ENCODE measurements at regions not wholly inside any gene's neighbourhood (a gene's known extent, or its start where the extent isn't known, plus 50 kb on each side); places are given as distances from the start of the nearest gene placed in this dataset.

DNA sequence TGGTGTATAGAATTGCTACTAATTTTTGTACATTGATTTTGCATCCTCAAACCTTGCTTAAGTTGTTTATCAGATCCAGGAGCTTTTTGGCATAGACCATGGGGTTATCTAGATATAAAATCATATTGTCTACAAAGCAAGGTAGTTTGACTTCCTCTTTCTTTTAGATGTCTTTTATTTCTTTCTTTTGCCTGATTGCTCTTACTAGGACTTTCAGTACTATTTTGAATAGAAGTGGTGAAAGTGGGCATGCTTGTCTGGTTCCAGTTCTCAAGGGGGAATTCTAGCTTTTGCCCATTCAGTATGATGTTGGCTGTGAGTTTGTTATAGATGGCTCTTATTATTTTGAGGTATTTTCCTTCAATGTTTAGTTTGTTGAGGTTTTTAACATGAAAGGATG is 187.9 kb upstream of the LCORL start:
- no peak for TF ChIP-seq CTCF (conservative IDR thresholded peaks at IDR 0.05)
- Mint-ChIP-seq H3K27me3 (ENCODE audit: low read depth) (peaks cover 13% of the 10 kb centered on the region), H3K4me1 (no peaks in the 10 kb centered on the region), H3K27ac (no peak overlapping the region), H3K9me3 (no peaks in the 10 kb centered on the region; a peak in 1 of 5 replicates), H3K36me3 (ENCODE audit: insufficient read depth in 1 of 3, low read depth in 3 of 3) (no peaks in the 10 kb centered on the region; a peak in 1 of 7 replicates), H3K4me3 (no peak overlapping the region)
- H4K5ac ChIP-seq (ENCODE audit: insufficient read length, low read depth, low read length): no peak overlapping the region
- H3T11ph ChIP-seq (ENCODE audit: low read length): no peak overlapping the region
- H3K79me2 ChIP-seq (ENCODE audit: insufficient read depth, low read length): no peaks in the 10 kb centered on the region
- no peak for DNase-seq
- no peak overlapping the region for H2BK20ac ChIP-seq (ENCODE audit: low read depth, low read length, poor library complexity, severe bottlenecking)
- no peaks in the 10 kb centered on the region for H3K9me3 ChIP-seq (ENCODE audit: control insufficient read depth, low read depth, low read length)
- no peaks in the 10 kb centered on the region for H3K4me1 ChIP-seq (ENCODE audit: insufficient read depth, low read length)
- no peak overlapping the region for H3K4ac ChIP-seq (ENCODE audit: low read depth, low read length)
- no peak overlapping the region for H3K9ac ChIP-seq (ENCODE audit: extremely low read depth, insufficient read length, low read length)
- H4K91ac ChIP-seq (ENCODE audit: insufficient read length, low read depth, low read length): no peak overlapping the region
- no peak overlapping the region for H2BK120ac ChIP-seq (ENCODE audit: low read depth, low read length, poor library complexity, severe bottlenecking)
- no peak overlapping the region for H3K23ac ChIP-seq (ENCODE audit: insufficient read length, low read depth, low read length)
- no peak overlapping the region for H3K14ac ChIP-seq (ENCODE audit: insufficient read depth, low read length)
- no peak overlapping the region for H2AFZ ChIP-seq (ENCODE audit: low read length)
- H2BK15ac ChIP-seq (ENCODE audit: low read depth, low read length): no peak overlapping the region
- no peaks in the 10 kb centered on the region for H3K27me3 ChIP-seq (ENCODE audit: insufficient read depth, low read length)
- H3K79me1 ChIP-seq (ENCODE audit: insufficient read depth, low read depth, low read length, poor library complexity, severe bottlenecking): no peaks in the 10 kb centered on the region
- no peak overlapping the region for H3K56ac ChIP-seq (ENCODE audit: insufficient read length, low read depth, low read length)
- no peak overlapping the region for H2AK5ac ChIP-seq (ENCODE audit: insufficient read length, low read length)
- H3K18ac ChIP-seq (ENCODE audit: insufficient read length, low read depth, low read length): no peak overlapping the region
- no peak overlapping the region for H2BK5ac ChIP-seq (ENCODE audit: insufficient read length, low read length)
- no peak overlapping the region for H3K4me2 ChIP-seq (ENCODE audit: insufficient read depth, insufficient read length, low read length)
- no peak overlapping the region for H4K8ac ChIP-seq (replicated peaks; ENCODE audit: insufficient read length, low read depth, low read length)
- H3K27ac ChIP-seq (ENCODE audit: insufficient read length, low read depth, low read length): no peak overlapping the region
- no peak overlapping the region for H2BK12ac ChIP-seq (ENCODE audit: insufficient read length, low read depth, low read length)
- H4K20me1 ChIP-seq (ENCODE audit: control insufficient read depth, insufficient read depth, insufficient read length): no peaks in the 10 kb centered on the region
- no peaks in the 10 kb centered on the region for H3K23me2 ChIP-seq (ENCODE audit: insufficient read length, low read depth, low read length, poor library complexity, severe bottlenecking)
